ENCODE measurements at regions not wholly inside any gene's neighbourhood (a gene's known extent, or its start where the extent isn't known, plus 50 kb on each side); places are given as distances from the start of the nearest gene placed in this dataset.
"Not testable (repeated sequence)": the region's sequence is repeated elsewhere in the genome, so short reads cannot be mapped to it uniquely, and the experiment has no call there.

- Histone ChIP-seq H3K4me3 (no peak overlapping the region), H3K27ac (no peak overlapping the region)
Observed at GRCh38 chr6:10343320-10343719, 71.6 kb downstream of the TFAP2A start.

GRCh38 chr6:10341605-10342004 lies 73.3 kb downstream of the TFAP2A start:
- no peak overlapping the region for H3K4me3 ChIP-seq
- no peak overlapping the region for H3K27ac ChIP-seq

GRCh38 chr6:10338151-10338550 lies 76.7 kb downstream of the TFAP2A start:
- Histone ChIP-seq H3K4me3 (no peak overlapping the region), H3K27ac (no peak overlapping the region)

- H3K4me3 ChIP-seq, H3K27ac ChIP-seq: not testable (repeated sequence)
Observed at GRCh38 chr6:10337376-10337775, 77.5 kb downstream of the TFAP2A start.

GRCh38 chr6:10332111-10332510 lies 82.8 kb downstream of the TFAP2A start:
- no peak overlapping the region for H3K4me3 ChIP-seq

GRCh38 chr6:10331334-10331968 lies 83.4 kb downstream of the TFAP2A start:
- Histone ChIP-seq H3K27ac (no peak overlapping the region), H3K4me3 (no peak overlapping the region)

More at GRCh38 chr6:10332111-10332510, 82.8 kb downstream of the TFAP2A start:
- no peak overlapping the region for H3K27ac ChIP-seq

GRCh38 chr6:10330515-10330914 lies 84.4 kb downstream of the TFAP2A start:
- Histone ChIP-seq H3K4me3 (no peak overlapping the region), H3K27ac (no peak overlapping the region)

- Histone ChIP-seq H3K4me3 (no peak overlapping the region), H3K27ac (no peak overlapping the region)
Observed at GRCh38 chr6:10323018-10323417, 91.9 kb downstream of the TFAP2A start.

GRCh38 chr6:10320291-10320690 lies 94.6 kb downstream of the TFAP2A start:
- Histone ChIP-seq H3K27ac (no peak overlapping the region), H3K4me3 (no peak overlapping the region)

- peak overlapping the region in 12 of 21 experiments; percentile 22 to 73 (median 54) for H3K27ac ChIP-seq
- no peak overlapping the region for H3K4me3 ChIP-seq
Observed at GRCh38 chr6:10316373-10316721, 98.5 kb downstream of the TFAP2A start.

GRCh38 chr6:10315658-10316372 lies 99.1 kb downstream of the TFAP2A start:
- Histone ChIP-seq H3K27ac (peak overlapping the region in 15 of 21 experiments; percentile 5 to 73 (median 52)), H3K4me3 (no peak overlapping the region)

- Histone ChIP-seq H3K27ac (peak overlapping the region in 5 of 21 experiments; percentile 14 to 63 (median 38)), H3K4me3 (no peak overlapping the region)
Observed at GRCh38 chr6:10315034-10315433, 99.8 kb downstream of the TFAP2A start.

GRCh38 chr6:10314163-10314955 lies 100.5 kb downstream of the TFAP2A start:
- H3K27ac ChIP-seq = peak overlapping the region in 2 of 21 experiments; percentile 1 to 14
- no peak overlapping the region for H3K4me3 ChIP-seq

GRCh38 chr6:10313799-10314162 lies 101.1 kb downstream of the TFAP2A start:
- H3K27ac ChIP-seq = no peak overlapping the region

GRCh38 chr6:10312445-10312844 lies 102.4 kb downstream of the TFAP2A start:
- no peak overlapping the region for H3K4me3 ChIP-seq
- H3K27ac ChIP-seq = no peak overlapping the region

More at GRCh38 chr6:10313799-10314162, 101.1 kb downstream of the TFAP2A start:
- H3K4me3 ChIP-seq = no peak overlapping the region

GRCh38 chr6:10311546-10312405 lies 103.1 kb downstream of the TFAP2A start:
- H3K4me3 ChIP-seq = not testable (repeated sequence)
- peak overlapping the region in 1 of 21 experiments; percentile 11 for H3K27ac ChIP-seq

- Histone ChIP-seq H3K4me3 (no peak overlapping the region), H3K27ac (peak overlapping the region in 3 of 21 experiments; percentile 2 to 38 (median 11))
Observed at GRCh38 chr6:10310826-10311225, 104.0 kb downstream of the TFAP2A start.

GRCh38 chr6:10310330-10310653 lies 104.6 kb downstream of the TFAP2A start:
- Histone ChIP-seq H3K27ac (peak overlapping the region in 7 of 21 experiments; percentile 3 to 54 (median 28)), H3K4me3 (no peak overlapping the region)

- H3K4me3 ChIP-seq = no peak overlapping the region
- H3K27ac ChIP-seq = peak overlapping the region in 7 of 21 experiments; percentile 3 to 54 (median 28)
Observed at GRCh38 chr6:10309457-10310329, 105.2 kb downstream of the TFAP2A start.

Measured in skin epidermis (tissue), 12 donors.